ENCODE measurements at regions not wholly inside any gene's neighbourhood (a gene's known extent, or its start where the extent isn't known, plus 50 kb on each side); places are given as distances from the start of the nearest gene placed in this dataset.

GRCh38 chr10:118458957-118459641 is 117.0 kb upstream of the FAM204A start:
- TF ChIP-seq CTCF (conservative IDR thresholded peaks at IDR 0.05; ENCODE audit: low read length) (no peak), EZH2phosphoT487 (IDR thresholded peaks at IDR 0.05; ENCODE audit: borderline replicate concordance, low read depth, low read length) (no peak)

All from OCI-LY7 (cell line).